Jurkat, Clone E6-1 (cell line): ENCODE measurements at regions not wholly inside any gene's neighbourhood (a gene's known extent, or its start where the extent isn't known, plus 50 kb on each side); places are given as distances from the start of the nearest gene placed in this dataset.
"Not testable (repeated sequence)": the region's sequence is repeated elsewhere in the genome, so short reads cannot be mapped to it uniquely, and the experiment has no call there.

ENCODE experiments used
- DNase-seq: peaks from one replicate; pipeline ENCODE4 v3.0.0-alpha.2; 2011; ENCODE audit warnings: low read depth, low spot score
- H3K4me3 ChIP-seq: 2 replicates; pipeline ENCODE4 v1.5.1; 2011; ENCODE audit warnings: mild to moderate bottlenecking, low read length, control low read depth, moderate library complexity

DNA sequence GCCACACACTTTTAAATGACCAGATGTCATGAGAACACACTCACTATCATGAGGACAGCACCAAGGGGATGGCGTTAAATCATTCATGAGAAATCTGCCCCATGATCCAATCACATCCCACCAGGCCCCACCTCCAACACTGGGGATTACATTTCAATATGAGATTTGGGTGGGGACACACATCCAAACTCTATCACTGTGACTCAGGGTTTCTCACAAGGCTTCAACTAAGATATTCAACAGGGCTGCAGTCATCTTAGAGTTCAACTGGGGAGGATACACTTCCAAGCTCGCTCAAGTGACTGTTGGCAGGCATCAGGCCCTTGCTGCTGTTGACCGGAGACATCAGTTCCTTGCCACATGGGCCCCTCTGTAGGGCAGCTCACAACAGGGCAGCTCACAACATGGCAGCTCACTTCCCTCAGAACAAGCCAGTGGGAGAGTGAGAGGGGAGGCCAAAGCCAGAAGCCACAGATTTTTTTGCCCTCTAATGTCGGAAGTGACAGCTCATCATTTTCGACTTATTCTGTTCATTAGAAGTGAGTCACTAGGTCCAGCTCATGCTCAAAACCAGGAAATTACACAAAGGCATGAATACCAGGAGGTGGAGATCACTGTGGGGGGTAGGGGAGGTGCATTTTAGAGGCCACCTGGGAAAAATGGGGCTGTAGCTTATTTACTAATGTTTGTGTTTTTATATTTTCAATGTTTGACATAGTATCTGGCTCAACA is 50.8 kb upstream of the PTHLH start:
- DNase-seq: no peak

GRCh38 chr12:28024231-28024995 is 51.9 kb upstream of the PTHLH start:
- no peak overlapping the region for H3K4me3 ChIP-seq

More for the DNA sequence above, 50.8 kb upstream of the PTHLH start:
- no peak overlapping the region for H3K4me3 ChIP-seq

DNA sequence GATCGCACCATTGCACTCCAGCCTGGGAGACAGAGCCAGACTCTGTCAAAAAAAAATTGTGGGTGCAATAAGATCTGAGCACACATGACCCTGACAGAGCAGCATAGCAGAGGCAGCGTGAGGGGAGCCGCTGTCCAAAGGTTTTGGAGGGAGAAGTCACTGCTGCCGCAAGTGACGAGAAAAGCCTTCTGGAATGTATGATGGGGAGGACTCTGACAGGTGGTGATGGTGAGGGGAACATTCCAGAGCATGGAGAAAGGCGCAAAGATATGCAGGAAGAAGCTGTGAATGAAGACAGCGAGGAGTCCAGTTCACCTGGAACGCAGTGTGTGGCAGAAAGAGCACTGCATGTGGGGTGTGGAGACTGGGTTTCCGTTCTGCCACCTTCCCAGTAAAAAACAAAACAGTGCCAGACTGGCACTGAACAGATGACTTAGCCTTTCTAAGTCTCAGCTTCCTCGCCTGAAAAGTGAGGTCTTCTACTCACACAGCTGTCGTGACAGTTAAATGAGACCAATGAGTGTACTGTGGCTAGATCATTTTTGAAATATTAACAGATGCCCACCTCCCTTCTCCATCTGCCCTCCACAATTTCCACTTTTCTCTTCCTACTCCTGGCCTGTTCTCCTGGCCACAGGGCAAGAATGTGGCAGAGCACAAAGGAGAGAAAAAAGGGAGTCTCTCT is 53.4 kb upstream of the PTHLH start:
- H3K4me3 ChIP-seq: no peak overlapping the region
- no peak for DNase-seq

More at GRCh38 chr12:28024231-28024995, 51.9 kb upstream of the PTHLH start:
- DNase-seq: no peak

DNA sequence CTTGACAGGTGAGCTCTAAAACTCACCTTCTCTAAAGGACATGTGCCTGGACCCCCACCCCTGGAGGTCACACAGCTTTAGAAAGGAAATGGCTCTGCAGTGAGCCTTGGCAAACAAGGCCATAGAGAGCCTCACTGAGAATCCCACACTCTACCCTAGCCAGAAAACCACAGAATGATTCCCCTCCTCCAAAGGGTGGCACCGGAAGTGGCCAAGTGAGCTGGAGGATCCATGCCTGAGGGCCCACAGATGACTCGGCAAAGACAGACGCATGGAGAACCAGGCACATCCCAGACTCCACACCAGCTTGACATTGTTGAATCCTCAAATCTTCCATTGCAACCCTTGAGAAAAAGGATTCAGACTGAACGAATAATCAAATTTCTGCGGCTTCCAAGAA is 54.2 kb upstream of the PTHLH start:
- no peak overlapping the region for H3K4me3 ChIP-seq
- peak; percentile 50 for DNase-seq

GRCh38 chr12:28027328-28027727 is 54.8 kb upstream of the PTHLH start:
- no peak overlapping the region for H3K4me3 ChIP-seq
- DNase-seq: peak; percentile 28

DNA sequence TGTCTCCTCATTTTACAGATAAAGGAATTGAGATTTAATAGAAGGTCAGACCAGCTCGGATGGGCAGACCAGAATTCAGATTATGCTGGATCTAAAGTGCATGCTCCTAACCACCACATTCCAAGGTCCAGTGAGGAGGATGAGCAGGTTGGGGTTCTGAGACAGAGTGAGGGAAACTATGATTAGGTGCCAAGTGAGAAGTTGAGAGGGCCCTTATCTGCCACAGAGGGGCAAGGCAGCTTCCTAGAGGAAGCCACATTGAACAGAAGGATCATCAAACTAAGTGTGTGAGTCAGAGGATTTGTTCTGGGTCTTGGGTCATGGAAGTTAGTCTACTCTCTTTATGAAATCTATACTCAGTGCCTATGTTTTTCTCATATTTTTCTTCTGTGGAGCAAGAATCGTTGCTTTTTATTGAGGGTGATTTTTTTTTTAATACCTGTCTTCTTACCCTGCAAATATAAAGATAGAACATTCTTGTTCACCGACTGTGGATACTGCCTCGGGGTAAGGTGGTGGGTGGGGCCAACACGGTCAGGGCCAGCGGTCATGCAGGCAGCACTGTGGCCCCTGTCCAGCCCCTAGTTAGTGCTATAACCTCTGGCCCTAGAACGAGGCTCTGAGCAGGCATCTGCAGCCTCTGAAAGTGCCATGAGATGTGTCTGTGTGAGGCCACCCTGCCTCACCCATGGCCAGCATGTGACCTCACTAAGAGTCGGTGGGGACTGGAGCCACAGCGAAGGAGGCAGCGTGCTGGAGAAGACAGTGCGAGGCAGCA is 55.6 kb upstream of the PTHLH start:
- DNase-seq: no peak

GRCh38 chr12:28032811-28033537 is 60.4 kb upstream of the PTHLH start:
- no peak for DNase-seq
- no peak overlapping the region for H3K4me3 ChIP-seq

More for the DNA sequence above, 55.6 kb upstream of the PTHLH start:
- H3K4me3 ChIP-seq: no peak overlapping the region

GRCh38 chr12:28033538-28033915 is 61.0 kb upstream of the PTHLH start:
- no peak for DNase-seq
- H3K4me3 ChIP-seq: no peak overlapping the region

GRCh38 chr12:28034271-28034670 is 61.7 kb upstream of the PTHLH start:
- H3K4me3 ChIP-seq: no peak overlapping the region
- no peak for DNase-seq

GRCh38 chr12:28035500-28035899 is 63.0 kb upstream of the PTHLH start:
- no peak overlapping the region for H3K4me3 ChIP-seq
- DNase-seq: no peak

DNA sequence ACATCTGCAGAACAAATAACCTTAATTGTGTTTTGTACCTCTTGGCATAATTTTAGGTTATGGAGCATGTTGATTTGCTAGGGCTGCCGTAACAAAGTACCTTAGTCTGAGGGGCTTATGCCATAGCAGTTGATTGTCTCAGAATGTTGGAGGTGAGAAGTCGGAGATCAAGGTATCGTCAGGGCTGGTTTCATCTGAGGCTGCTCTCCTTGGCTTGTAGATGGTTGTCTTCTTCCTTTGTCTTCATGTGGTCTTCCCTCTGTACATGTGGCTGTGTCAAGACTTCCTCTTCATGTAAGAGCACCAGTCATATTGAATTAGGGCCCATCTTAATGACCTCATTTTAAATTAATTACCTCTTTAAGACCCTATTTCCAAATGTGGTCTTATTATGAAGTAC is 64.4 kb upstream of the PTHLH start:
- no peak overlapping the region for H3K4me3 ChIP-seq
- DNase-seq: peak; percentile 45

- no peak overlapping the region for H3K4me3 ChIP-seq
- no peak for DNase-seq
Measured at GRCh38 chr12:28040246-28040645, 67.7 kb upstream of the PTHLH start.

DNA sequence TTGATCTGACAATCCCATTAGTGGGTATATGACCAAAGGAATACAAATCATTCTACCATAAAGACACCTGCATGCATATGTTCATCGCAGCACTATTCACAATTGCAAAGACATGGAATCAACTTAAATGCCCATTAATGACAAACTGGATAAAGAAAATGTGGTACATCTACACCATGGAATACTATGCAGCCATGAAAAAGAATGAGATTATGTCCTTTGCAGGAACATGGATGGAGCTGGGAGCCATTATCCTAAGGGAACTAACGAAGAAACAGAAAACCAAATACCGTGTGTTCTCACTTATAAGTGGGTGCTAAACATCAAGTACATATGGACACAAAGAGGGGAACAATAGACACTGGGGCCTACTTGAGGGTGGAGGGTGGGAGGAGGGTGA is 74.1 kb upstream of the PTHLH start:
- not testable (repeated sequence) for H3K4me3 ChIP-seq, DNase-seq

- DNase-seq: no peak
Measured at GRCh38 chr12:28050606-28051005, 78.1 kb upstream of the PTHLH start.

DNA sequence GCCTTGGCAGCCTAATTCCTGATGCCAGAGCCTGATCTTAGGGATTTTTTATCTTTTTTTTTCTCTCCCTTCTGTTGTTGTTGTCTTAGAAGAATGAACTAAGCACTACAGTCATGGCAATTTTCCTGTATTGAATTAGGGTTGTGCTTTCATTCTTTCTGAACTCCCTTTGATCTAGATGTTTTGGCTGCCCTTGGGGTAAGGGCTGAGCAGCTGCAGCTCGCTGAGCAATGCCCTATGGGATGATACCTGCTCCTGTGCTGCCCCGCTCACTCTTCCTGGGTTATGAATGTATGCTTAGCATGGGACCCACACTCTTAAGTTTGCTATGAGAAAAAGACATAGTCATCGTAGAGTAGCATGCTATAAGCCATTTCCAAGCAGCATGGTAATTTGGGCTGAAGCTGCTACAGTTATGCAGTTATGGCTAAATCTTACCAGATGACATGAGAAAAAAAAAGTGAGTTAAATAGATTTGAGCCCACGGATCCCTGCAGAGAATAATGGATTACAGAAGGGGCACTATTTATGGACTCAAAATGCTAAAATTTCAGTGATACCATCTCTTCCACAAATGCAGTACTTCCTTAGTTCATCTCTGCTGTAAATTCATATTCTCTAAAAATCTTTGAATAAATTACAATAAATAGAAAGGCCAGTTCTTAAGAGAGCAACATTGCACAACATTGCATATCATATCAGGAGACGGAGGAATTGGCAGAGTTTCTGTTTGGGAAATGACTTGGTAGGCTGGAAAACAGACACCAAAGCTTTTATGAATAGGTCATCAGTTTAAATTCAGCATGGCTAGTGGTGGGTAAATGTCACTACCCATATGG is 79.2 kb upstream of the PTHLH start:
- no peak for DNase-seq
- no peak overlapping the region for H3K4me3 ChIP-seq

More at GRCh38 chr12:28050606-28051005, 78.1 kb upstream of the PTHLH start:
- no peak overlapping the region for H3K4me3 ChIP-seq

DNA sequence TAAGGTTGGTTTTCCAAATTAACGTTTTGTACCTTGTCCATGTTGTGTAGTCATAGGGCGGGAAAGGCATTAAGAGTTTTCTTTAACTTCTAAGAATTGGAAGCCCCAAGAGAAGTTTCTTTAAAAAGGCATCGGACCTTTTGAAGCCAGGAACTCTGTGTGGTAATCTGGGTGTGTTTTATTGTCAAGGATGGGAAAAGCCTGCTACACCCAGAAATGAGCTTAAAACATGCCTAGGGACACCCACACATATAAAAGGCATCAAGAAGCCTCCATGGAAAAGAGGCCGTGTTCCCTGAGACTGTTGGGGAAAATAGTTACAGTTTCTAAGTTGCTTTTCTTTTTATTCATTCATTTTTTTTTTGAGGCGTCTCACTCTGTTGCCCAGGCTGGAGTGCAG is 81.0 kb upstream of the PTHLH start:
- H3K4me3 ChIP-seq: no peak overlapping the region
- no peak for DNase-seq

GRCh38 chr12:28054583-28054982 is 82.0 kb upstream of the PTHLH start:
- no peak overlapping the region for H3K4me3 ChIP-seq
- no peak for DNase-seq
